HEK293T (cell line): ENCODE measurements at regions not wholly inside any gene's neighbourhood (a gene's known extent, or its start where the extent isn't known, plus 50 kb on each side); places are given as distances from the start of the nearest gene placed in this dataset.
"Not testable (repeated sequence)": the region's sequence is repeated elsewhere in the genome, so short reads cannot be mapped to it uniquely, and the experiment has no call there.

ENCODE experiments used
- CTCF ChIA-PET: fragments of 350-600 bp; formaldehyde crosslinking; extraction: SDS; loops from one replicate; lab custom pipeline; 2021; ENCODE audit warnings: antibody characterized with exemption, inconsistent platforms; lab: Yijun Ruan, JAX
- POLR2A ChIA-PET: fragments of 350-600 bp; formaldehyde crosslinking; extraction: SDS; loops from one replicate; lab custom pipeline; 2020; ENCODE audit warnings: antibody characterized with exemption, inconsistent platforms; lab: Yijun Ruan, JAX
- DNase-seq: peaks from one replicate; pipeline ENCODE4 v3.0.0; 2012; ENCODE audit warnings: mixed read lengths; ENCODE audit errors: extremely low spot score
- ARNT ChIP-seq: fragments of 450-650 bp; IDR thresholded peaks from 2 replicates; pipeline ENCODE4 v1.6.1; 2017; ENCODE audit warnings: mild to moderate bottlenecking
- BHLHE40 ChIP-seq: fragments of 450-650 bp; IDR thresholded peaks from 2 replicates; pipeline ENCODE4 v1.6.1; 2016; ENCODE audit warnings: mild to moderate bottlenecking, moderate library complexity, borderline replicate concordance
- CTBP1 ChIP-seq: fragments of 450-650 bp; IDR thresholded peaks from 2 replicates; pipeline ENCODE4 v1.6.1; 2016; ENCODE audit warnings: borderline replicate concordance
- ELF4 ChIP-seq: fragments of 450-650 bp; IDR thresholded peaks from 2 replicates; pipeline ENCODE4 v1.6.1; 2017; ENCODE audit warnings: antibody characterized with exemption
- FOXA1 ChIP-seq: fragments of 450-650 bp; IDR thresholded peaks from 2 replicates; pipeline ENCODE4 v1.6.1; 2016; ENCODE audit warnings: mild to moderate bottlenecking
- FOXK2 ChIP-seq: fragments of 450-650 bp; IDR thresholded peaks from 2 replicates; pipeline ENCODE4 v1.6.1; 2016; ENCODE audit warnings: mild to moderate bottlenecking
- FOXM1 ChIP-seq: fragments of 450-650 bp; IDR thresholded peaks from 2 replicates; pipeline ENCODE4 v1.6.1; 2017; ENCODE audit warnings: mild to moderate bottlenecking, borderline replicate concordance
- HDGF ChIP-seq: fragments of 450-650 bp; IDR thresholded peaks from 2 replicates; pipeline ENCODE4 v1.6.1; 2017; ENCODE audit warnings: antibody characterized with exemption, borderline replicate concordance
- L3MBTL2 ChIP-seq: fragments of 450-650 bp; conservative IDR thresholded peaks from 2 replicates; pipeline ENCODE4 v1.6.1; 2016; ENCODE audit warnings: mild to moderate bottlenecking
- LEF1 ChIP-seq: fragments of 450-650 bp; IDR thresholded peaks from 2 replicates; pipeline ENCODE4 v1.6.1; 2017; ENCODE audit warnings: mild to moderate bottlenecking, borderline replicate concordance
- NFRKB ChIP-seq: fragments of 450-650 bp; IDR thresholded peaks from 2 replicates; pipeline ENCODE4 v1.6.1; 2016; ENCODE audit warnings: mild to moderate bottlenecking, moderate library complexity
- SP1 ChIP-seq: fragments of 450-650 bp; IDR thresholded peaks from 2 replicates; pipeline ENCODE4 v1.6.1; 2017
- SUZ12 ChIP-seq: fragments of 450-650 bp; IDR thresholded peaks from 2 replicates; pipeline ENCODE4 v1.6.1; 2016; ENCODE audit warnings: mild to moderate bottlenecking
- TARDBP ChIP-seq: fragments of 450-650 bp; IDR thresholded peaks from 2 replicates; pipeline ENCODE4 v1.6.1; 2016
- ZNF384 ChIP-seq: fragments of 450-650 bp; IDR thresholded peaks from 2 replicates; pipeline ENCODE4 v1.6.1; 2016
- TF ChIP-seq, protein P1 (sequence below): fragments of 450-650 bp; IDR thresholded peaks from 2 replicates; pipeline ENCODE4 v1.6.1; 2016

DNA sequence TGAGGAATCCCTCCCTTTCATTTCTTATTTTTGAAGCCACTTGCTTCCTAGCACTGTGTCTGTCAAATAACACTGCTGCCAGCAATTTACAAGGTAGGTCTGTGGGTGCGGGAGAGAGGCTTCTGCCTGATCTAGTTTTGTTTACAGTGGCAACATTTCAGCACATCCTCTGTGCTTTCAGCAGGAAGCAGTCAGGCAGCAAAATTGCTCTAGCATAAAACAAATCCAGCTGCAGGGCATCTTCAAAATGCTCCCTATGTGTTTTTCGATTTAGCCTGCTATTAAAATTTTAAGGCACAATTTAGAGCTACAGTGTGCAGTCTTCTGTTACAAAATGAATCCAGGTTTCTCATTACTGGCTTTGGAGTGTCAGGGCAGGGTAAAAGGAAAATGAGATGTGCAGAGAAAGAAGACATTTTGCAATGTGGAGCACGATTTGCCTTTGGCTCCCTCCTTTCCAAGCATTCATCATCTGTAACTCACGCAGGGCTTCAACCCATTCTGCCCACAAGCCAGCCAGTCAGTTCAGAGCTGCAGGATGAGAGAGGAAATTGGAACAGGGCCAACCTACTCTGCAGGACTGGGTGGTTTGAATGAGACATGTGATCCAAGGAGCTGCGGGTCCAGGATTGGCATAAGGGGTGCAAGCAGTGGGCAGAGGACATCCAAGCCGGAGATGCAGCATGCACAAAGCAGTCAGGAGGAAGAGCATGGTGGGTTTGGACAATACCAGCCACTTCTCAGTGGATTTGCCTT is 143.4 kb upstream of the APC start:
- no peak for DNase-seq
- TF ChIP-seq LEF1 (no peak), TARDBP (no peak), NFRKB (no peak), HDGF (no peak), SP1 (no peak), FOXM1 (no peak), FOXA1 (no peak), SUZ12 (no peak), FOXK2 (no peak)
- ChIA-PET POLR2A (no interaction called here), CTCF (interaction anchor here (1.2 to 1.4 kb wide), 2 partner anchors 9 to 11 kb away, joined by 3 read pairs; no protein-coding TSS in a partner anchor)

DNA sequence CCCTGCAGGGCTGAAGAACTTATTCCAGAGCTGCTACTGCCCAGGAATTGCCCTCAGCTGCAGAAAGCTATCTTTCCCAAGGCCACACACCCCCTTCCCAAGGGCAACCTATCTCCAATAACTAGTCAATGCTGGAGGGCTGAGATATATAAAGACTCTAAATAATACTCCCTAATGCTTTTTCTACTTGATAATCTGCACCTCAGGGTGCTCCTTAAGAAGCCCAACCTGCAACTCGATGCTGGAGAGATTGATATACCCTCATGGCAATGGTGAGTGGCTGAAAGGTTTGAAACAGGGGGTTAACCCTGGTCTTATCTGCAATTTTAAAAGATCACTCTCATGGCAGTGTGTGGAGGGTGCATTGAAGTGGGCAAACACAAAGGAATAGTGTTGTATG is 142.7 kb upstream of the APC start:
- CTCF ChIA-PET = interaction anchor here (0.6 to 1.4 kb wide), 3 partner anchors 8 to 270 kb away, joined by 3 to 4 read pairs (median 3); no protein-coding TSS in a partner anchor
- no peak for TF ChIP-seq HDGF
- TF ChIP-seq NFRKB = no peak
- TF ChIP-seq FOXK2 = no peak
- no peak for TF ChIP-seq L3MBTL2
- TF ChIP-seq TARDBP = no peak
- no peak for TF ChIP-seq CTBP1
- no peak for TF ChIP-seq ARNT
- TF ChIP-seq, protein P1, sequence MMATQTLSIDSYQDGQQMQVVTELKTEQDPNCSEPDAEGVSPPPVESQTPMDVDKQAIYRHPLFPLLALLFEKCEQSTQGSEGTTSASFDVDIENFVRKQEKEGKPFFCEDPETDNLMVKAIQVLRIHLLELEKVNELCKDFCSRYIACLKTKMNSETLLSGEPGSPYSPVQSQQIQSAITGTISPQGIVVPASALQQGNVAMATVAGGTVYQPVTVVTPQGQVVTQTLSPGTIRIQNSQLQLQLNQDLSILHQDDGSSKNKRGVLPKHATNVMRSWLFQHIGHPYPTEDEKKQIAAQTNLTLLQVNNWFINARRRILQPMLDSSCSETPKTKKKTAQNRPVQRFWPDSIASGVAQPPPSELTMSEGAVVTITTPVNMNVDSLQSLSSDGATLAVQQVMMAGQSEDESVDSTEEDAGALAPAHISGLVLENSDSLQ = no peak
- no peak for TF ChIP-seq ELF4
- no peak for TF ChIP-seq BHLHE40
- TF ChIP-seq SP1 = no peak
- TF ChIP-seq SUZ12 = no peak
- no peak for TF ChIP-seq LEF1
- TF ChIP-seq FOXM1 = no peak
- POLR2A ChIA-PET = no interaction called here
- no peak for DNase-seq

DNA sequence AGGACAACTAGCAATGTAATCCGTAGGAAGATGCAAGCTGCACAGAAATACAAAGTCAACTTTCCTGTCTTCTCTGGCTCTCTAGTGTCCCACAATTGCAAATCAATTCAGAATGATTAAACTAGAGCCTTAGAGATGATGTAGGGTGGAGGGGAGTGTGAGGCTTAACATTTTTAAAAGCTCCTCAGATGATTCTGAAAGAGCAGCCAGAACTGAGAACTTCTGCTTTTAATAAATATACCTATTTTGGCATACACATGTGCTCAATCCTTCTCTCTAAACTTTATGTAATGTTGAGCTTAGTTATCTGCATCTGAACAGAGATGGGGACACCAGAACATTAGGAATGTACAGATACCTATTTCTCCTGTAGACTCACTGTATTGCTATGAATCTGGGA is 139.9 kb upstream of the APC start:
- no peak for DNase-seq
- ChIA-PET CTCF (interaction anchor here (1.0 kb wide), 1 partner anchor 159 kb away, joined by 3 read pairs; no protein-coding TSS in a partner anchor), POLR2A (no interaction called here)
- no peak for TF ChIP-seq FOXM1
- TF ChIP-seq FOXK2 = no peak
- TF ChIP-seq SUZ12 = no peak
- TF ChIP-seq FOXA1 = no peak
- TF ChIP-seq HDGF = no peak
- TF ChIP-seq ZNF384 = no peak
- no peak for TF ChIP-seq CTBP1
- TF ChIP-seq, protein P1 = no peak
- no peak for TF ChIP-seq ELF4
- no peak for TF ChIP-seq NFRKB
- TF ChIP-seq ARNT = no peak
- no peak for TF ChIP-seq SP1
- TF ChIP-seq LEF1 = no peak
- TF ChIP-seq TARDBP = no peak
- no peak for TF ChIP-seq L3MBTL2

DNA sequence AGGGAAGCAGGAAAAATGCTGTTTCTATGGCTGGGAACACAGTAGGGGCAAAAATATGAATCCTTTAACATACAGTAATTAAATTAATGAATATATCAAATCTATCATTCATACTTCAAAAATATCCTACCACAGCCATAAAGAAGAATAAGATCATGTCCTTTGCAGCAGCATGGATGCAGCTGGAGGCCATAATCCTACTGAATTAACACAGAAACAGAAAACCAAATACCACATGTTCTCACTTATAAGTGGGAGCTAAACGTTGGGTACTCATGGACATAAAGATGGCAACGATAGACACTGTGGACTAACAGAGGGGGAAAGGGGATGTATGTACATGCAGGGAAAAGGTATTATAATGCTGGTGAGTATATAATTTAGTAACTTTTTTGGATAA is 137.2 kb upstream of the APC start:
- CTCF ChIA-PET, DNase-seq, POLR2A ChIA-PET: not testable (repeated sequence)

DNA sequence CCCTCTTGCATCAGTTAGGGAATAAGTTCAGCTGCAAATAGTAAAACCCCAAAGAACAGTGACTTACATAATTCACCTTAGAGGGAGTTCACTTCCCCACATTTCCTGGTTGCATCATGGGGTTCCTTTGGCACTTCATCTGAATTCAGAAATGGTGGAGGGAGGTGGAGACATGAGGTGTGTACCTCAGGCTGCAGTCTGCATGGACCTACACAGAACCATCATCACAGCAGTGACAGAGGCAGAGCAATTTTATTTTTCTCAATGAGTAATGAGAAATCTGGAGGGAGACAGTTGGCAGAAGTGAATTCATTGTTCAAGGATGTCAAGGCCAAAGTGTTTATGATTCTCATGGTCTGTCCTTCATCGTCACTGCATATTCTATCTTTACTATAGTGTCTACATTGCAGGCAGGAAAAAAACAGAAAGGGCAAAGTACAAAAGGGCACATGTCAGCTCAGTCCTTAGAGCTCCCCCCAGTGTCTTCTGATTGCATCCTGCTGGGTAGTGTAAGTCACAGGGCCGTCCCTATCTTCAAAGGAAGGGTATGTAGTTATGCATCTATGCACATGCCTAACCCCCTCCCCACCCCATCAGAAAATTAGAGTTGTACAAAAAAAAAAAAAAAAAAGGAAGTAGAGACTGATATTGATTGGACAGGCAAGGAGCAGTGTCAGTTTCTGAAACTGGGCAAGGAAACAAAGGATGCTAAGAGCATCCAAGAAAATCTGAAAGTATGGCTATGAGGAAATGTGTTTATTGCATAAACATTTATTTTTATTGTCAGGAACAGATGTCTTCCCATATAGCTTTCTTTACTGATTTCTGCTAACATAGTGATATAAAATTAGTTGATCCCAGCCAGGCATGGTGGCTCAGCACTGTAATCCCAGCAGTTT is 132.7 kb upstream of the APC start:
- no peak for DNase-seq
- POLR2A ChIA-PET = no interaction called here
- CTCF ChIA-PET = interaction anchor here (0.5 to 2.3 kb wide), 6 partner anchors 11 to 152 kb away, joined by 3 to 7 read pairs (median 3); no protein-coding TSS in a partner anchor
- TF ChIP-seq ARNT (no peak), HDGF (no peak), FOXA1 (no peak), L3MBTL2 (no peak), BHLHE40 (no peak), NFRKB (no peak), TARDBP (no peak), FOXM1 (no peak), ZNF384 (no peak)
- TF ChIP-seq, protein P1 = no peak

DNA sequence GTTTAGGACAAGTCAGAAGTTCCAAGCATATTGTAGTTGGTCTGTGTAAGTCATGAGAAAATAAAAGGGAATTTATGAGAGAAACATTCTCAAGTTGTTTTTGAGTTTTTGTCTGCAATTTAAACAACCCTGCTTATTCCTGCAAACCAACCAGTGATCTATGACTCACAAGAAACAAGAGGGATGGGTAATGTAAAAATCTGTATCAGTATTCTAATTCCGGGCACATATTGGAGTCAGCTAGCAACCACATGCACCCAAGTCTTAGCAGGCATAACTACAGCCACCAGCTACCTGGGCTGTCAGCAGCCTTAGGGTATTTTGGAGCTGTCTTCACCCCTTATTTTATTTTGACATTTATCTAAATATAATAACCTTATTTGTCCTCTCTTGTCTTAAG is 128.7 kb upstream of the APC start:
- ChIA-PET POLR2A (no interaction called here), CTCF (interaction anchor here (1.3 kb wide), 1 partner anchor 58 kb away, joined by 4 read pairs; no protein-coding TSS in a partner anchor)
- TF ChIP-seq ARNT = no peak
- no peak for TF ChIP-seq FOXK2
- no peak for TF ChIP-seq HDGF
- TF ChIP-seq BHLHE40 = no peak
- no peak for TF ChIP-seq L3MBTL2
- TF ChIP-seq ELF4 = no peak
- no peak for TF ChIP-seq NFRKB
- TF ChIP-seq LEF1 = no peak
- TF ChIP-seq SP1 = no peak
- TF ChIP-seq, protein P1 = no peak
- TF ChIP-seq ZNF384 = no peak
- DNase-seq = no peak
